H9 (cell line): ENCODE measurements at regions not wholly inside any gene's neighbourhood (a gene's known extent, or its start where the extent isn't known, plus 50 kb on each side); places are given as distances from the start of the nearest gene placed in this dataset.

Experiments
- DNase-seq: peaks from one replicate; pipeline ENCODE4 v3.0.0-alpha.2; 2017
- H2AFZ ChIP-seq: one replicate; pipeline ENCODE4 v1.6.1; 2013; ENCODE audit warnings: mild to moderate bottlenecking, low read length, control low read depth, moderate library complexity
- H2AK5ac ChIP-seq: 2 replicates; pipeline ENCODE4 v1.6.1; 2013; ENCODE audit warnings: low read length, control low read depth, mixed read lengths; ENCODE audit not compliant: insufficient read length
- H2BK120ac ChIP-seq: one replicate; pipeline ENCODE4 v1.6.1; 2013; ENCODE audit warnings: low read depth, mild to moderate bottlenecking, low read length, control low read depth, inconsistent platforms; ENCODE audit not compliant: poor library complexity, severe bottlenecking
- H2BK12ac ChIP-seq: 2 replicates; pipeline ENCODE4 v1.6.1; 2013; ENCODE audit warnings: low read length, control low read depth, mixed read lengths, low read depth; ENCODE audit not compliant: insufficient read length
- H2BK15ac ChIP-seq: 2 replicates; pipeline ENCODE4 v1.6.1; 2013; ENCODE audit warnings: low read depth, low read length, control low read depth
- H2BK20ac ChIP-seq: one replicate; pipeline ENCODE4 v1.6.1; 2013; ENCODE audit warnings: low read depth, mild to moderate bottlenecking, low read length, control low read depth, inconsistent platforms; ENCODE audit not compliant: poor library complexity, severe bottlenecking
- H2BK5ac ChIP-seq: 2 replicates; pipeline ENCODE4 v1.6.1; 2013; ENCODE audit warnings: low read length, control low read depth, mixed read lengths; ENCODE audit not compliant: insufficient read length
- H3K14ac ChIP-seq: 2 replicates; pipeline ENCODE4 v1.6.1; 2013; ENCODE audit warnings: low read length, control low read depth; ENCODE audit not compliant: insufficient read depth
- H3K18ac ChIP-seq: 2 replicates; pipeline ENCODE4 v1.6.1; 2013; ENCODE audit warnings: low read depth, mild to moderate bottlenecking, mixed read lengths, low read length, control low read depth; ENCODE audit not compliant: insufficient read length
- H3K23ac ChIP-seq: 2 replicates; pipeline ENCODE4 v1.6.1; 2013; ENCODE audit warnings: low read length, control low read depth, mixed read lengths, low read depth; ENCODE audit not compliant: insufficient read length
- H3K23me2 ChIP-seq: 2 replicates; pipeline ENCODE4 v1.6.1; 2013; ENCODE audit warnings: low read depth, mild to moderate bottlenecking, mixed read lengths, low read length, control low read depth; ENCODE audit not compliant: insufficient read length, poor library complexity, severe bottlenecking
- H3K27ac ChIP-seq: 2 replicates; pipeline ENCODE4 v1.5.1; 2013; ENCODE audit warnings: low read length, control low read depth, mixed read lengths, low read depth; ENCODE audit not compliant: insufficient read length
- H3K27me3 ChIP-seq: 2 replicates; pipeline ENCODE4 v1.6.1; 2013; ENCODE audit warnings: low read length, control low read depth, inconsistent platforms; ENCODE audit not compliant: insufficient read depth
- H3K4ac ChIP-seq: 2 replicates; pipeline ENCODE4 v1.6.1; 2013; ENCODE audit warnings: low read depth, mild to moderate bottlenecking, control low read depth, inconsistent platforms, low read length, moderate library complexity
- H3K4me1 ChIP-seq: 2 replicates; pipeline ENCODE4 v1.6.1; 2013; ENCODE audit warnings: low read length, control low read depth, inconsistent platforms; ENCODE audit not compliant: insufficient read depth
- H3K4me2 ChIP-seq: 2 replicates; pipeline ENCODE4 v1.6.1; 2013; ENCODE audit warnings: low read length, control low read depth, mixed read lengths; ENCODE audit not compliant: insufficient read length, insufficient read depth
- H3K56ac ChIP-seq: 2 replicates; pipeline ENCODE4 v1.6.1; 2013; ENCODE audit warnings: low read depth, mild to moderate bottlenecking, mixed read lengths, low read length, control low read depth; ENCODE audit not compliant: insufficient read length
- H3K79me1 ChIP-seq: 2 replicates; pipeline ENCODE4 v1.6.1; 2013; ENCODE audit warnings: low read depth, mild to moderate bottlenecking, moderate library complexity, low read length, control low read depth, inconsistent platforms; ENCODE audit not compliant: insufficient read depth, poor library complexity, severe bottlenecking
- H3K79me2 ChIP-seq: 2 replicates; pipeline ENCODE4 v1.6.1; 2013; ENCODE audit warnings: low read length, control low read depth, inconsistent platforms; ENCODE audit not compliant: insufficient read depth
- H3K9ac ChIP-seq: 2 replicates; pipeline ENCODE4 v1.6.1; 2013; ENCODE audit warnings: low read length, control low read depth, mixed read lengths; ENCODE audit not compliant: insufficient read length; ENCODE audit errors: extremely low read depth
- H3K9me3 ChIP-seq: one replicate; pipeline ENCODE4 v1.6.1; 2013; ENCODE audit warnings: low read depth, low read length, inconsistent platforms; ENCODE audit not compliant: control insufficient read depth
- H3T11ph ChIP-seq: one replicate; pipeline ENCODE4 v1.6.1; 2013; ENCODE audit warnings: mild to moderate bottlenecking, low read length, control low read depth, inconsistent platforms
- H4K20me1 ChIP-seq: one replicate; pipeline ENCODE4 v1.6.1; 2013; ENCODE audit not compliant: control insufficient read depth, insufficient read length, insufficient read depth
- H4K5ac ChIP-seq: 2 replicates; pipeline ENCODE4 v1.6.1; 2013; ENCODE audit warnings: low read depth, mild to moderate bottlenecking, mixed read lengths, low read length, control low read depth; ENCODE audit not compliant: insufficient read length
- H4K8ac ChIP-seq: replicated peaks from 2 replicates; pipeline ENCODE4 v1.6.1; 2013; ENCODE audit warnings: low read length, control low read depth, mixed read lengths, low read depth; ENCODE audit not compliant: insufficient read length
- H4K91ac ChIP-seq: 2 replicates; pipeline ENCODE4 v1.6.1; 2013; ENCODE audit warnings: low read depth, mild to moderate bottlenecking, moderate library complexity, mixed read lengths, low read length, control low read depth; ENCODE audit not compliant: insufficient read length
- H3K27ac Mint-ChIP-seq, 3 experiments: 2 replicates in 2 of 3; 3 replicates in 1 of 3; pipeline ENCODE4 v1.8.0; 2020 to 2021; ENCODE audit warnings: mixed read lengths in 3 of 3, mild to moderate bottlenecking in 1 of 3, moderate library complexity in 1 of 3
- H3K27me3 Mint-ChIP-seq: 2 replicates; pipeline ENCODE4 v1.8.0; 2021; ENCODE audit warnings: low read depth, mild to moderate bottlenecking, moderate library complexity, mixed read lengths
- H3K36me3 Mint-ChIP-seq, 3 experiments: 2 replicates in 2 of 3; 3 replicates in 1 of 3; pipeline ENCODE4 v1.8.0; 2020 to 2021; ENCODE audit warnings: low read depth in 3 of 3, mixed read lengths in 3 of 3; ENCODE audit not compliant: insufficient read depth in 1 of 3
- H3K4me1 Mint-ChIP-seq, 2 experiments: 2 replicates each; pipeline ENCODE4 v1.8.0; 2020; ENCODE audit warnings: mixed read lengths in 2 of 2
- H3K4me3 Mint-ChIP-seq, 2 experiments: 2 replicates in 1 of 2; 3 replicates in 1 of 2; pipeline ENCODE4 v1.8.0; 2020 to 2021; ENCODE audit warnings: mild to moderate bottlenecking in 2 of 2, mixed read lengths in 2 of 2, moderate library complexity in 1 of 2
- H3K9me3 Mint-ChIP-seq, 2 experiments: 2 replicates in 1 of 2; 3 replicates in 1 of 2; pipeline ENCODE4 v1.8.0; 2020; ENCODE audit warnings: mild to moderate bottlenecking in 2 of 2, mixed read lengths in 2 of 2, moderate library complexity in 1 of 2
- WGBS: extraction: QIAGEN DNeasy Blood & Tissue Kit; methylation state at CpG from one replicate; pipeline ENCODE4 v1.1.7; 2013; ENCODE audit warnings: missing lambda C conversion rate, low lambda C conversion rate, mixed read lengths; ENCODE audit not compliant: insufficient read length; ENCODE audit errors: extremely low coverage; 5-methylcytosine and 5-hydroxymethylcytosine counted together
- TF ChIP-seq, protein P1 (sequence below): fragments of 200-600 bp; sonication (generic); conservative IDR thresholded peaks from 3 replicates; pipeline ENCODE4 v1.8.0; 2021; ENCODE audit warnings: antibody characterized with exemption, mild to moderate bottlenecking

DNA sequence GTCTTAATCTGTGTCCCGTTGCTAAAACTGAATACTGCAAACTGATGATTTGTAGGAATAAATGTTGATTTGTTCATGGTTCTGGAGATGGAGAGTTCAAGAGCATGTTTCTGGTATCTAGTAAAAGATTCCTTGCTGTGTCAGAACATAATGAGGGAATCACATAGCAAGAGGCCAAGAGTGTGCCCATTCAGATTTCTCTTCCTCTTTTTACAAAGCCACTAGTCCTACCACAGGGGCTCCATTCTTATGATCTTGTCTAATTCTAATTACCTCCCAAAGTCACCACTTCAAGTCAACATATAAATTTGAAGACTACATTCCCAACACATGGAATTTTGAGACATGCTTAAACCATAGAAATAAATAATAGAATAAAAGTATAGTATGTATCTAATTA, 608.8 kb upstream of the EPHA5 start:
- TF ChIP-seq, protein P1, sequence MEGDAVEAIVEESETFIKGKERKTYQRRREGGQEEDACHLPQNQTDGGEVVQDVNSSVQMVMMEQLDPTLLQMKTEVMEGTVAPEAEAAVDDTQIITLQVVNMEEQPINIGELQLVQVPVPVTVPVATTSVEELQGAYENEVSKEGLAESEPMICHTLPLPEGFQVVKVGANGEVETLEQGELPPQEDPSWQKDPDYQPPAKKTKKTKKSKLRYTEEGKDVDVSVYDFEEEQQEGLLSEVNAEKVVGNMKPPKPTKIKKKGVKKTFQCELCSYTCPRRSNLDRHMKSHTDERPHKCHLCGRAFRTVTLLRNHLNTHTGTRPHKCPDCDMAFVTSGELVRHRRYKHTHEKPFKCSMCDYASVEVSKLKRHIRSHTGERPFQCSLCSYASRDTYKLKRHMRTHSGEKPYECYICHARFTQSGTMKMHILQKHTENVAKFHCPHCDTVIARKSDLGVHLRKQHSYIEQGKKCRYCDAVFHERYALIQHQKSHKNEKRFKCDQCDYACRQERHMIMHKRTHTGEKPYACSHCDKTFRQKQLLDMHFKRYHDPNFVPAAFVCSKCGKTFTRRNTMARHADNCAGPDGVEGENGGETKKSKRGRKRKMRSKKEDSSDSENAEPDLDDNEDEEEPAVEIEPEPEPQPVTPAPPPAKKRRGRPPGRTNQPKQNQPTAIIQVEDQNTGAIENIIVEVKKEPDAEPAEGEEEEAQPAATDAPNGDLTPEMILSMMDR = no peak
- no peak overlapping the region for H3K27ac Mint-ChIP-seq
- no peaks in the 10 kb centered on the region for H3K4me1 ChIP-seq
- no peak overlapping the region for H4K5ac ChIP-seq
- H3K9ac ChIP-seq = no peak overlapping the region
- no peaks in the 10 kb centered on the region for H4K20me1 ChIP-seq
- no peaks in the 10 kb centered on the region for H3K79me2 ChIP-seq
- no peak overlapping the region for H2BK12ac ChIP-seq
- no peak overlapping the region for H3K18ac ChIP-seq
- H3K27me3 Mint-ChIP-seq = no peaks in the 10 kb centered on the region
- no peak overlapping the region for H3K56ac ChIP-seq
- no peaks in the 10 kb centered on the region for H3K9me3 ChIP-seq
- no CpG with 5 or more reads among the region's 1 CpG for WGBS
- no peak overlapping the region for H3K4ac ChIP-seq
- H3K36me3 Mint-ChIP-seq = no peaks in the 10 kb centered on the region; a peak in 1 of 7 replicates
- no peak overlapping the region for H2BK15ac ChIP-seq
- H3K14ac ChIP-seq = no peak overlapping the region
- H3K4me3 Mint-ChIP-seq = no peak overlapping the region
- no peak overlapping the region for H4K8ac ChIP-seq
- H3T11ph ChIP-seq = no peak overlapping the region
- no peak overlapping the region for H2BK20ac ChIP-seq
- H3K27me3 ChIP-seq = no peaks in the 10 kb centered on the region
- H3K79me1 ChIP-seq = no peaks in the 10 kb centered on the region
- H2BK120ac ChIP-seq = no peak overlapping the region
- DNase-seq = no peak
- no peak overlapping the region for H3K23ac ChIP-seq
- H2AFZ ChIP-seq = no peak overlapping the region
- H3K4me1 Mint-ChIP-seq = peaks cover 0 to 2% of the 10 kb centered on the region in 2 experiments; a peak in 1 of 4 replicates
- no peak overlapping the region for H2AK5ac ChIP-seq
- no peak overlapping the region for H2BK5ac ChIP-seq
- H3K4me2 ChIP-seq = no peak overlapping the region
- no peaks in the 10 kb centered on the region for H3K23me2 ChIP-seq
- H3K9me3 Mint-ChIP-seq = no peaks in the 10 kb centered on the region
- H4K91ac ChIP-seq = no peak overlapping the region
- no peak overlapping the region for H3K27ac ChIP-seq
